ENCODE measurements at regions not wholly inside any gene's neighbourhood (a gene's known extent, or its start where the extent isn't known, plus 50 kb on each side); places are given as distances from the start of the nearest gene placed in this dataset.
A peak's percentile ranks its signal among the peaks of the same experiment; 100 is the strongest.

- peak; percentile 72 for TF ChIP-seq CTCF (IDR thresholded peaks at IDR 0.05; ENCODE audit: low read depth, low read length)
- no peak overlapping the region for H3K4me3 ChIP-seq (ENCODE audit: low read depth, low read length)
- no peak for DNase-seq
- no peaks in the 10 kb centered on the region for H3K36me3 ChIP-seq
- H3K27me3 ChIP-seq (ENCODE audit: insufficient read depth, low read depth, severe bottlenecking): peaks cover 4% of the 10 kb centered on the region
- no peak overlapping the region for H3K27ac ChIP-seq
- H3K9me3 ChIP-seq (ENCODE audit: severe bottlenecking): no peaks in the 10 kb centered on the region
Observed at GRCh38 chr19:30222428-30222873, 149.7 kb upstream of the ZNF536 start.

- no peaks in the 10 kb centered on the region for H3K36me3 ChIP-seq
- TF ChIP-seq CTCF (IDR thresholded peaks at IDR 0.05; ENCODE audit: low read depth, low read length): no peak
- H3K4me3 ChIP-seq (ENCODE audit: low read depth, low read length): no peak overlapping the region
- H3K27me3 ChIP-seq (ENCODE audit: insufficient read depth, low read depth, severe bottlenecking): peaks cover 4% of the 10 kb centered on the region
- H3K27ac ChIP-seq: no peak overlapping the region
- DNase-seq: no peak
- no peaks in the 10 kb centered on the region for H3K9me3 ChIP-seq (ENCODE audit: severe bottlenecking)
Observed at GRCh38 chr19:30222992-30223865, 149.0 kb upstream of the ZNF536 start.

- no peak for DNase-seq
- H3K4me3 ChIP-seq (ENCODE audit: low read depth, low read length): no peak overlapping the region
- H3K27me3 ChIP-seq (ENCODE audit: insufficient read depth, low read depth, severe bottlenecking): peaks cover 6% of the 10 kb centered on the region
- TF ChIP-seq CTCF (IDR thresholded peaks at IDR 0.05; ENCODE audit: low read depth, low read length): no peak
- H3K36me3 ChIP-seq: no peaks in the 10 kb centered on the region
- H3K9me3 ChIP-seq (ENCODE audit: severe bottlenecking): no peaks in the 10 kb centered on the region
- no peak overlapping the region for H3K27ac ChIP-seq
Observed at GRCh38 chr19:30223866-30224688, 148.1 kb upstream of the ZNF536 start.

- no peak for TF ChIP-seq CTCF (IDR thresholded peaks at IDR 0.05; ENCODE audit: low read depth, low read length)
- Histone ChIP-seq H3K4me3 (ENCODE audit: low read depth, low read length) (no peak overlapping the region), H3K9me3 (ENCODE audit: severe bottlenecking) (no peaks in the 10 kb centered on the region), H3K27me3 (ENCODE audit: insufficient read depth, low read depth, severe bottlenecking) (peaks cover 6% of the 10 kb centered on the region), H3K36me3 (no peaks in the 10 kb centered on the region), H3K27ac (no peak overlapping the region)
- no peak for DNase-seq
Observed at GRCh38 chr19:30224689-30225606, 147.2 kb upstream of the ZNF536 start.

GRCh38 chr19:30225676-30226463, 146.3 kb upstream of the ZNF536 start:
- DNase-seq: no peak
- Histone ChIP-seq H3K27me3 (ENCODE audit: insufficient read depth, low read depth, severe bottlenecking) (peaks cover 6% of the 10 kb centered on the region), H3K27ac (no peak overlapping the region), H3K9me3 (ENCODE audit: severe bottlenecking) (no peaks in the 10 kb centered on the region), H3K4me3 (ENCODE audit: low read depth, low read length) (peak overlapping the region; percentile 65), H3K36me3 (no peaks in the 10 kb centered on the region)
- no peak for TF ChIP-seq CTCF (IDR thresholded peaks at IDR 0.05; ENCODE audit: low read depth, low read length)

All from WERI-Rb-1 (cell line).